Glutamatergic neuron (in vitro differentiated cells): ENCODE measurements at regions not wholly inside any gene's neighbourhood (a gene's known extent, or its start where the extent isn't known, plus 50 kb on each side); places are given as distances from the start of the nearest gene placed in this dataset.

Source experiments
- DNase-seq: peaks from one replicate; pipeline ENCODE4 v3.0.0; 2022
- H3K27ac Mint-ChIP-seq: one replicate; pipeline ENCODE4 v1.8.0; 2020; ENCODE audit warnings: mild to moderate bottlenecking, mixed read lengths, inconsistent platforms; ENCODE audit not compliant: unreplicated experiment
- H3K27me3 Mint-ChIP-seq: one replicate; pipeline ENCODE4 v1.8.0; 2020; ENCODE audit warnings: mild to moderate bottlenecking, moderate library complexity, mixed read lengths, inconsistent platforms; ENCODE audit not compliant: unreplicated experiment
- H3K36me3 Mint-ChIP-seq: one replicate; pipeline ENCODE4 v1.8.0; 2020; ENCODE audit warnings: mild to moderate bottlenecking, mixed read lengths, inconsistent platforms; ENCODE audit not compliant: unreplicated experiment
- H3K4me1 Mint-ChIP-seq: one replicate; pipeline ENCODE4 v1.8.0; 2020; ENCODE audit warnings: mild to moderate bottlenecking, low read depth, mixed read lengths, inconsistent platforms; ENCODE audit not compliant: unreplicated experiment
- H3K4me3 Mint-ChIP-seq: one replicate; pipeline ENCODE4 v1.8.0; 2020; ENCODE audit warnings: mild to moderate bottlenecking, mixed read lengths, inconsistent platforms; ENCODE audit not compliant: unreplicated experiment
- H3K9me3 Mint-ChIP-seq: one replicate; pipeline ENCODE4 v1.8.0; 2020; ENCODE audit warnings: mild to moderate bottlenecking, moderate library complexity, mixed read lengths, inconsistent platforms; ENCODE audit not compliant: unreplicated experiment
- CTCF ChIP-seq: fragments of 200-600 bp; sonication (generic); IDR thresholded peaks from one replicate; pipeline ENCODE4 v1.5.0; 2021; ENCODE audit not compliant: partially characterized antibody, unreplicated experiment

GRCh38 chr10:120278069-120278468, 179.0 kb upstream of the PLPP4 start:
- Mint-ChIP-seq H3K4me3 (no peak overlapping the region), H3K27ac (no peak overlapping the region), H3K27me3 (peaks cover 6% of the 10 kb centered on the region), H3K4me1 (peaks cover 21% of the 10 kb centered on the region), H3K9me3 (peaks cover 7% of the 10 kb centered on the region), H3K36me3 (no peaks in the 10 kb centered on the region)
- no peak for DNase-seq
- TF ChIP-seq CTCF: no peak

GRCh38 chr10:120279196-120279595, 177.8 kb upstream of the PLPP4 start:
- Mint-ChIP-seq H3K27ac (no peak overlapping the region), H3K36me3 (no peaks in the 10 kb centered on the region), H3K27me3 (peaks cover 4% of the 10 kb centered on the region), H3K9me3 (peaks cover 7% of the 10 kb centered on the region), H3K4me1 (peaks cover 19% of the 10 kb centered on the region), H3K4me3 (no peak overlapping the region)
- DNase-seq: no peak
- no peak for TF ChIP-seq CTCF

- H3K4me1 Mint-ChIP-seq: peaks cover 7% of the 10 kb centered on the region
- peaks cover 4% of the 10 kb centered on the region for H3K9me3 Mint-ChIP-seq
- TF ChIP-seq CTCF: no peak
Observed at GRCh38 chr10:120282421-120282820, 174.6 kb upstream of the PLPP4 start.

GRCh38 chr10:120282846-120283492, 174.1 kb upstream of the PLPP4 start:
- no peak for DNase-seq
- Mint-ChIP-seq H3K4me3 (no peak overlapping the region), H3K9me3 (peaks cover 4% of the 10 kb centered on the region), H3K4me1 (peaks cover 7% of the 10 kb centered on the region), H3K36me3 (peaks cover 4% of the 10 kb centered on the region), H3K27me3 (peaks cover 7% of the 10 kb centered on the region), H3K27ac (no peak overlapping the region)
- no peak for TF ChIP-seq CTCF

More at GRCh38 chr10:120282421-120282820, 174.6 kb upstream of the PLPP4 start:
- no peak overlapping the region for H3K4me3 Mint-ChIP-seq
- peaks cover 4% of the 10 kb centered on the region for H3K36me3 Mint-ChIP-seq
- peaks cover 7% of the 10 kb centered on the region for H3K27me3 Mint-ChIP-seq
- no peak overlapping the region for H3K27ac Mint-ChIP-seq
- DNase-seq: no peak

GRCh38 chr10:120285408-120285807, 171.6 kb upstream of the PLPP4 start:
- H3K36me3 Mint-ChIP-seq: peaks cover 4% of the 10 kb centered on the region
- DNase-seq: no peak
- H3K4me1 Mint-ChIP-seq: peaks cover 14% of the 10 kb centered on the region
- H3K9me3 Mint-ChIP-seq: peaks cover 4% of the 10 kb centered on the region
- H3K27ac Mint-ChIP-seq: no peak overlapping the region
- peaks cover 8% of the 10 kb centered on the region for H3K27me3 Mint-ChIP-seq
- no peak for TF ChIP-seq CTCF
- no peak overlapping the region for H3K4me3 Mint-ChIP-seq
